ENCODE measurements at regions not wholly inside any gene's neighbourhood (a gene's known extent, or its start where the extent isn't known, plus 50 kb on each side); places are given as distances from the start of the nearest gene placed in this dataset.
"Not testable (repeated sequence)": the region's sequence is repeated elsewhere in the genome, so short reads cannot be mapped to it uniquely, and the experiment has no call there.

- DNase-seq (ENCODE audit: low spot score), result no peak
These were observed 319.9 kb downstream of the CBLN4 start for GRCh38 chr20:55685425-55685824.

DNA sequence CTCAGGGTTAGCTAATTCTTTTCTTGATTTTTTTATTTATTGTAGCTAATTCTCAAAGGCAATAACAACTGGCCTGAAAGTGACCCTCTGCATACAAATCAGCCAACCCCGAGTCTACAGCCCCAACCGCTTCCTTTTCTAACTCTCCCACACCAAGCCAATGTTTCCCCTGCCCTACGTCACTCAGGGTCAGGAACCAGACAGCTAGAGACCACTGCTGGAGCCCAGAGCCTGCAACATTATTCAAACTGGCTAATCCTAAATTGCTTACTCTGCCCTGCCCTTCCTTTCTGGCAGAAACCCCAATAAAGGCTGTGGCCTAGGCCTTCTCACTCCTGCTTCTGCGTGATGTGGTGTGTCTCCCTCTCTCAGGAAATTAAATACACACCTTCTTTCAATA, 320.7 kb downstream of the CBLN4 start:
- DNase-seq (ENCODE audit: low spot score), result no peak

GRCh38 chr20:55678970-55679667, 326.2 kb downstream of the CBLN4 start:
- no peak for DNase-seq (ENCODE audit: low spot score)

DNA sequence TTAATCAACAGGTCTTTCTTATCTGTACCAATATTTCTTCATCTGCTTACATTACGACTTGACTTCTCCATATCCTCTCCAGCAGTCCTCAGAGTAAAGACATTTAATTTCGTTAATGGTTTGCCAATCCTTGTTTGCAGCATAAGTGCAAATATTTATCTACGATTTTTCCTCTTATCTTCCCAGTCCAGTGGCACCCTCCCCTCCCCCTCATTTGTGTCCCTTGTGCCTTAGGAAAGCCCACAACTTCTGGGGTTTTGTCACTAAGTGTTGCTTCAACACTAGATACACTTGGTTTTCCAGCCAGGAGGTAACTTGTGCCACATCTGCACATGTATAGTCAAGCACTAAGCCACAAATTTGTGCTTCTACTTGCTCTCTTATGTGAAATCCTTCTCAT, 327.2 kb downstream of the CBLN4 start:
- no peak for DNase-seq (ENCODE audit: low spot score)

DNA sequence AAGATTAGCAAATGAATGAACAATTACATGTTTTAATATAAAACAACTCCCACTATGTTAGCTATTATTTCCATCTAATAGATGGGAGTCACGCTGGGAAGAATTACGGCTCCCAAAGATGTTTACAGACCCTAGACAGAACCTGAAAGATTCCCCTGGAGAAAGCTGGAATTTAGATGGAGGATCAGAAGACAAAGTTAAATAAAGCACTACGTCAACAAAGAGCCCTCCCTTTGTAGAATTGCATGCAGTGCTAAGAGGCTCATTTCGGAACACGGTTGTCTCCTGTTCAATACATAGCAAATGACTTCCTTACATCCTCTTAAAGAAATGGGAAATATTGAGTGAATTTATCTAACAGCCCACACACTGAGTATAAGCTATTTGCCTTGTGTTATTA, 328.3 kb downstream of the CBLN4 start:
- DNase-seq (ENCODE audit: low spot score), result no peak

DNA sequence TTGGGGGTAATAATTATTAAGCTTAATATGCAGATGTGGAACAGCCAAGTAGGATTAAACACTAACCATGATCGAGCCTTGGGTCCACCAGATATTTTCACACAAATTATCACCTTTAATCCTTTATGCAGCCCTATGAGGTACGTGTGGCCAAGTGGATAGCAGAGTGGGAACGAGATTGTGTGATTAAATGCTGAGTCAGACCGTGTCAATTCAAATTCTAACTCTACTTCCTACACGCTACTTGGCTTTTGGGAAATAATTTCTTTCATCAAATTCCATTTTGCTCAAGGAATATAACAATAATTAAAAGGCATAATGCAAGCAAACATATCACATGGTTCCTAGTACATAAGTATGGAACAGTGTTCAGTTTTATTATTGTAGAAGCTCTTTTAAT, 329.2 kb downstream of the CBLN4 start:
- DNase-seq (ENCODE audit: low spot score), result no peak

DNA sequence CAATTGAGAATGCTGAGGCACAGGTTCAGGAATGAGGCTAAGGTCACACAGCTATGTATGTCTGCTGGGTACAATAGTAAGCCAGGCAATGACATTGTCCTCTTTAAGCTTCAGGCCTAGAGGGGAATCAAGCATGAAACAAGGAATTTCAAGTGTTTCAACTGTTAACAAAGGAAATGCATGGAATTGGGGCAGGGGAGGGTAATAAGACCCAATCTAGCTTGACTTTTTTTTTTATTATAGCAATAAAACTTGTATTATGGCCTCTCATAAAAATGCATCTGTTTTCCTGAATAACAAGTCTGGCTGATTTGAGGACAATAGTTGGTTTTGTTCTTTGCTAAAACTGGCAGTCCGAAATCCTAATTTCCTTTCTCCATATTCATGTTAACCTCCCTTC, 336.7 kb downstream of the CBLN4 start:
- no peak for DNase-seq (ENCODE audit: low spot score)

GRCh38 chr20:55667955-55668354, 337.4 kb downstream of the CBLN4 start:
- DNase-seq (ENCODE audit: low spot score), result no peak

DNA sequence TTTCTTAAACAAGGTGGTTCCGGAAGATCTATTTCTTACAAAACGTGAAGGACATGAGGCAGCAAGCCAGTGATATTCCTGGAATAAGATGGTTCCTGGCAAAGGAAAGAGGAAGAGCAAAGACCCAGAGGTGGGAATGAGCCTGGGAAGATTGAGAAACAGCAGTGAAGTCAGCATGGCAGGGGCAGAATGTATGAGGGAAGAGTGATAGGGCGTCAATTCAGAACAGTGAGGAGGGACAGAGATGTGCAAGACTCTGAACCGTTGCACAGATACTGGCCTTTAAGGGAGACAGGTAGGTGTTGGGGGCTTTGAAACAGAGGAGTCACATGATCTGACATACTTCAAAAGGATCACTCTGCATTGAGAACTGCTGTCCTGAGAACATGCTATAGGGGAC, 338.3 kb downstream of the CBLN4 start:
- no peak for DNase-seq (ENCODE audit: low spot score)

- no peak for DNase-seq (ENCODE audit: low spot score)
These were observed 349.0 kb downstream of the CBLN4 start for GRCh38 chr20:55656231-55656775.

DNA sequence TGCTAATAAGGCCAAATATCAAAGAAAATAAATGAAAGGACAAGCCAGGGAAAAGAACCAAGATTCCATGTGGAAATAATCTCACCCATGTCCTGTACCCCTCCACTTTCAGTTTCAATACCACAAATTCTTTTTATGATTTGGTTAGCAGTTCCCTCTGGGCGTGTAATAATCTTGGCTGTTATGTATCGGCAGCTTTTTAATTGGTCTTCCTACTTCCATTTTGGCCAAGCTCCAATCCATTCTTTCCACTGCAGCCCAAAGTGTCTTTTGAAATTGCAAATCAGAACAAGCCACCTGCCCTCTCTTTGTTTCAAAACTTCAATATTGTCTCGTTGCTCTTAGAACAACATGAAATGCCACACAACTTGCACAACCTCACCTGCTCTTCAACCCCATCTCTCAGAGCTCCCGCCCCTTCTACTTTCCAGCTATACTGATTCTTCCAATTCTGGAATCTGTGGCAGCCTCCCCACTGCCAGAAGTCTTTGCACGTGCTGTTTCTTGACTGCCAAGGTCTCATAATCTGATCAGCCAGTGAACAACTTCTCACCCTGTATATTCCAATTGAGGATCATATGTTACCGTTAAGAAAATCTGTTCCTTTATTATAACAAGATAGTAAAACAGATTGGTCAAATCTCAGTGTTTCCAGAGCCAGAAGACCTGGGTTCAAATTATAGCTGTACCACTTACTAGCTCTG, 354.5 kb downstream of the CBLN4 start:
- DNase-seq (ENCODE audit: low spot score), result no peak

DNA sequence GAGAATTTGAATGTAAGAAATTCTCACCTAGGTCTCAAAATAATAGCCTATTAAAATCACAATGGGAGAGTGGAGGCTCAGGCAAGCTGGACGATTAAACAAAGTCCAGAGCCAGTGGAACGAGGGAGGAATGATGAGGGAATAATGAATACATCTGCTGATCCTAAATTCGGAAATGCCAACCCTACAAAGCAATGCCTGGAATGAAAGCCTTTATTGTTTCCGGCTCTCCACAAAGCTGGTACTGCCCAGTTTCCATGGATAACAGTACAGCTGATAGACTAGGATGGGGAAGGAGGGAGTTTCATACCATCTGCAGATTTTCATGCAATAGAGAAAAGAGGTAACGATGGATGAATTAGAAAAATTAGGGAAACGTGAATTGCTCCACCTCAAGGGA, 356.1 kb downstream of the CBLN4 start:
- no peak for DNase-seq (ENCODE audit: low spot score)

DNA sequence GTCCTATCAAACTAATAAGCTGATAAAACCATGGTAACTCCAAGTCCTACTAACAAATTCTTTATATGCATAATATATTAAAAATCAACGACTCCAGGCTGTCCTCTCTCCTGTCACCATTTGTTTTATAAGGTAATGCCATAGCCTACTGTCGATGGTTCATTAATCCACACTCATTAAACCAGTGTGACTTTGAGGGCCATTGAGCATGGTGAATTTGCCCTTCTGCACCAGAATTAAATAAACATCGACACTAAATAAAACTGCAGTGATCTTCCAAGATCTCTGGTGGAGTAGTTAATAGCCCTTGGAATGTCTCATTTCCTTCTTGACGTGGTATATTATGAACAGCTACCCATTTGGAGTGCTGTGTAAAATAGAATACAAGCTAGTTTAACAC, 358.5 kb downstream of the CBLN4 start:
- no peak for DNase-seq (ENCODE audit: low spot score)

DNA sequence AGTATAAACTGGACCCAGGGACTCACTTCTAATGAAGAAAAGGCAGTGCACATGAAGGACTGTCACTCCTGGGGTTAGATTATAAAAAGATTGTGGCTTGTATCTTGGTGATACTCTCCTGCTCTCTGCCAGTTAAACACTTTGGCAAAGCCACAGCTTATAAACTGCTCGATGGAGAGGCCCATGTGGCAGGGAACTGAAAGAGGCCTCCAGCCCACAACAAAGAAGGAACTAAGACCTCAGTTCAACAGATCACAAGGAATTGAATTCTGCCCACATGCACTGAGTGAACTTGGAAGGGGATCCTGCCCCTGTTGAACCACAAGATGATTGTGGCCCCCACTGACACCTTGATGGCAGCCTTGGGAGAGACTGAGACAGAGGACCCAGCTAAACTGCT, 363.8 kb downstream of the CBLN4 start:
- no peak for DNase-seq (ENCODE audit: low spot score)

DNA sequence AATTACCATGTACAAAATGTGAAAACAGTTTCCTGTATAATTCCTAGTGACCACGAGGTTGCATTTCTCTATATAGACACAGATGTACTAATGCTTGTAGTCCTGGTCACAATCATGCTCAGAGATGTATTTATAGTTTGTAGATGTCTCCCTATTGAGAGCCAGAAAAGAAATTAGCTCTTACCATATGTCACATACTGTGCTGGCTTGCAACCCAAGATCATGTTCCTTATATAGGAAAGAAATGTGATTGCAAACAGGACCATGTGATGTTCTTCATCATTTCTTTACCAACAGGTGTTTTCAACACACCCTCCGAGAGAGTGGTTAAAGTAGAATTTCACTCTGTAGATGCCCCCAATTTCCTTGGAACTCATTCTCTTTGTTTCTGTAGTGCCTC, 369.4 kb downstream of the CBLN4 start:
- no peak for DNase-seq (ENCODE audit: low spot score)

GRCh38 chr20:55632592-55632991, 372.7 kb downstream of the CBLN4 start:
- no peak for DNase-seq (ENCODE audit: low spot score)

DNA sequence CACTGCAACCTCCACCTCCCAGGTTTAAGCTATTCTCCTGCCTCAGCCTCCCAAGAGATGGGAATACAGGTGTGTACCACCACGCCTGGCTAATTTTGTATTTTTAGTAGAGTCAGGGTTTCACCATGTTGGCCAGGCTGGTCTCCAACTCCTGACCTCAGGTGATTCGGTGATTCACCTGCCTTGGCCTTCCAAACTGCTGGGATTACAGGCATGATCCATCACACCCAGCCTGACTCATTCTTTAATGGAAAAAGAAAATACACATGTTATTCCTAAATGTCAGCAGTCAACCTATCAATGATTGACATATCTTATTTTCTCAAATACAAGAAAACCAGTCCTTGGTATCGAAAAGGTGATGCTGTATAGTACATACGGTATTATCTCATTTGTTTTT, 376.2 kb downstream of the CBLN4 start:
- not testable (repeated sequence) for DNase-seq (ENCODE audit: low spot score)

GRCh38 chr20:55626716-55627115, 378.6 kb downstream of the CBLN4 start:
- DNase-seq (ENCODE audit: low spot score), result no peak

GRCh38 chr20:55616367-55616766, 389.0 kb downstream of the CBLN4 start:
- DNase-seq (ENCODE audit: low spot score), result no peak

DNA sequence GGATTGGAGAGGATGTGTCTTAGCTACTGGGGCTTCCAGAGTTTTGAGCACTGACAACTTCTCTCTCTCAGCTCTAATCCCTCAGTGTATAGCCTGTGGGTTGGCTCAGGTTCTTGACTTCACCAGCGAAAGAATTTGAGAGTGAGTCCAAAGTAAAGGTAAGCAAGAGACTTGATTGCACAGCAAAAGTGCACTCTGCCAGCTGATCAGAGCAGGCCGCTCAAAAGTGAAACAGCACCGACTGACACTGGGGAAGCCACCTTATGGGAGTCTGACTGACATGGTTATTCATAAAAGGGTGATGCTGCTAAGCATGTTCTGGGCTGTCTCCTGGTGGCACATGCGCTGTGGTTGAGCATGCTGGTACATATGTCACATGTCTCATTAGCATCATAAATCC, 389.5 kb downstream of the CBLN4 start:
- no peak for DNase-seq (ENCODE audit: low spot score)

DNA sequence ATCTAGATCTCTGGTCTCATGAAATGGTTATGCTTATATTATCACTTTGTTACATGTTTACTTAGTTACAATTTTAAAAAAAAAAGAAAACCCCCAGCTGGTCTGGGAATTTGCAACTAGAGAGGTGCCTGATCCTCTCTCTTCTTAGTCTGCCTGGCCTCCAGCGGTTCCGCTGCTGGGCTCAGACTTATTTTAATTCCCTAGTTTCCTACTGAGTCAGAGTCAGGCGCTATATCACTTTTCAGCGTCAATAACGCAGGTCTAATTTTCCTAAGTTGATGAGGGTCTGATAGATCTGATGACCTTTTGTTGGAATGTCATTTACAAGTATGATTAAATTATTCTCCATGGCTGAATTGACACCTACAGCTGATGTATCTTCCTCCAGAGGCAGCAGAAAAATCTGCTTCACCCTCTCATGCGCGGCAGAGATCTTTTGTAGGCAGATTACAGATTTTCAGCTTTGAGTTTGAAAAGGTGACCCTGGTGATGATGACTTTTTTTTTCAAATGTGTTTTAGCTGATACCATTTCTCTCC, 391.0 kb downstream of the CBLN4 start:
- DNase-seq (ENCODE audit: low spot score), result no peak

- DNase-seq (ENCODE audit: low spot score), result no peak
These were observed 394.6 kb downstream of the CBLN4 start for GRCh38 chr20:55610756-55611155.

DNA sequence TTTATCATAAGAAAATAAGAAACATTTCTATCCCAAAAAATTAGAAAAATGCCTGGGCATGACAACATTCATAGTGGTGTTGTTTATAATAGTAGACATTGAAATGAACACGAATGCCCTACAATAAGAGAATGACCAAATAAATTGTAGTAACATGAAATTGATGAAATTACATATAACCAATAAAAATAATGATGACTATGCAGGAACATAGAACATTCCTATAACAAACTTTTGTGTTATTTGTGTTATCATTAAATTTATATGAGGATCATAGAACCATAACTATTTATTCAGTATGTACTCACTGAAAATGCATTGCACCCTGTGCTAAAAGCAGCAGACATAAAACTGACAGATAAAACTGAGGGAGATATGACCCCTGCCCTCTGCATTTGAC, 399.7 kb downstream of the CBLN4 start:
- DNase-seq (ENCODE audit: low spot score), result no peak
